CD4-positive, alpha-beta memory T cell (primary cell): ENCODE measurements at regions not wholly inside any gene's neighbourhood (a gene's known extent, or its start where the extent isn't known, plus 50 kb on each side); places are given as distances from the start of the nearest gene placed in this dataset.

Source experiments
- CTCF ChIA-PET: fragments of 350-600 bp; sonication (Branson Sonifier 250); formaldehyde crosslinking; loops from one replicate; lab custom pipeline; 2021; ENCODE audit warnings: inconsistent platforms; ENCODE audit not compliant: partially characterized antibody; lab: Charles Lee
- POLR2A ChIA-PET: fragments of 350-600 bp; sonication (Branson Sonifier 250); formaldehyde crosslinking; loops from one replicate; lab custom pipeline; 2021; ENCODE audit not compliant: partially characterized antibody; lab: Charles Lee
- DNase-seq, 5 donors: peaks; one replicate each; pipeline versions ENCODE4 v3.0.0 to v3.0.0-alpha.2; 2020 to 2022; ENCODE audit warnings: mixed read lengths in 1 of 5
- H3K27ac ChIP-seq: one replicate; pipeline ENCODE4 v1.7.0; 2013; ENCODE audit warnings: low read depth, low read length
- H3K27me3 ChIP-seq: 2 replicates; pipeline ENCODE4 v1.7.0; 2013; ENCODE audit warnings: mild to moderate bottlenecking, low read length, moderate library complexity; ENCODE audit not compliant: insufficient read depth
- H3K36me3 ChIP-seq: 2 replicates; pipeline ENCODE4 v1.7.0; 2013; ENCODE audit warnings: mild to moderate bottlenecking, low read length, moderate library complexity; ENCODE audit not compliant: insufficient read depth
- H3K4me1 ChIP-seq: 2 replicates; pipeline ENCODE4 v1.7.0; 2013; ENCODE audit warnings: mild to moderate bottlenecking, low read length, moderate library complexity; ENCODE audit not compliant: insufficient read depth
- H3K4me3 ChIP-seq, 2 donors: one replicate each; pipeline ENCODE4 v1.7.0; 2013; ENCODE audit warnings: low read length in 2 of 2, mild to moderate bottlenecking in 1 of 2
- H3K9me3 ChIP-seq, 2 donors: one replicate each; pipeline ENCODE4 v1.7.0; 2013; ENCODE audit warnings: low read length in 2 of 2, control low read depth in 1 of 2; ENCODE audit not compliant: control insufficient read depth in 1 of 2
- H3K27ac Mint-ChIP-seq, 7 donors: one replicate each; pipeline ENCODE4 v1.8.0; 2020 to 2021; ENCODE audit warnings: mixed read lengths in 7 of 7, mild to moderate bottlenecking in 6 of 7, inconsistent platforms in 3 of 7, moderate library complexity in 3 of 7
- H3K27me3 Mint-ChIP-seq, 2 donors: one replicate each; pipeline ENCODE4 v1.8.0; 2020 to 2021; ENCODE audit warnings: mixed read lengths in 2 of 2
- H3K36me3 Mint-ChIP-seq, 2 donors: one replicate each; pipeline ENCODE4 v1.8.0; 2020 to 2021; ENCODE audit warnings: mixed read lengths in 2 of 2, inconsistent platforms in 1 of 2, mild to moderate bottlenecking in 1 of 2
- H3K4me1 Mint-ChIP-seq, 4 donors: one replicate each; pipeline ENCODE4 v1.8.0; 2020 to 2021; ENCODE audit warnings: mixed read lengths in 4 of 4, mild to moderate bottlenecking in 1 of 4
- H3K4me3 Mint-ChIP-seq, 8 donors: one replicate each; pipeline ENCODE4 v1.8.0; 2020 to 2021; ENCODE audit warnings: mixed read lengths in 8 of 8, mild to moderate bottlenecking in 7 of 8, moderate library complexity in 6 of 8, inconsistent platforms in 3 of 8
- H3K9me3 Mint-ChIP-seq, 8 donors: one replicate each; pipeline ENCODE4 v1.8.0; 2020 to 2021; ENCODE audit warnings: mixed read lengths in 8 of 8, mild to moderate bottlenecking in 5 of 8, inconsistent platforms in 3 of 8, moderate library complexity in 1 of 8
- intact Hi-C: fragments of 100-400 bp; cut with micrococcal nuclease; formaldehyde crosslinking; loops from one replicate; pipeline ENCODE4 v1.15.1; 2023

GRCh38 chr18:27838225-27838624, 338.7 kb downstream of the CDH2 start:
- Histone ChIP-seq H3K27ac (no peak overlapping the region), H3K4me1 (no peaks in the 10 kb centered on the region), H3K9me3 (no peaks in the 10 kb centered on the region), H3K4me3 (no peak overlapping the region), H3K27me3 (no peaks in the 10 kb centered on the region), H3K36me3 (no peaks in the 10 kb centered on the region)
- H3K4me3 Mint-ChIP-seq, result no peak overlapping the region
- H3K9me3 Mint-ChIP-seq, result peaks cover 0 to 28% (median 18%) of the 10 kb centered on the region in 8 donors
- no peaks in the 10 kb centered on the region for H3K4me1 Mint-ChIP-seq
- H3K27me3 Mint-ChIP-seq, result no peaks in the 10 kb centered on the region
- ChIA-PET POLR2A (no interaction called here), CTCF (no interaction called here)
- intact Hi-C loops, result no loop called here
- H3K27ac Mint-ChIP-seq, result no peak overlapping the region
- no peaks in the 10 kb centered on the region for H3K36me3 Mint-ChIP-seq
- no peak for DNase-seq

- H3K4me3 Mint-ChIP-seq, result no peak overlapping the region
- Histone ChIP-seq H3K27ac (no peak overlapping the region), H3K4me3 (no peak overlapping the region), H3K36me3 (no peaks in the 10 kb centered on the region), H3K27me3 (no peaks in the 10 kb centered on the region), H3K9me3 (no peaks in the 10 kb centered on the region), H3K4me1 (no peaks in the 10 kb centered on the region)
- no peak for DNase-seq
- peaks cover 0 to 1% of the 10 kb centered on the region in 2 donors for H3K36me3 Mint-ChIP-seq
- intact Hi-C loops, result no loop called here
- CTCF ChIA-PET, result no interaction called here
- H3K27ac Mint-ChIP-seq, result no peak overlapping the region
- POLR2A ChIA-PET, result no interaction called here
- H3K27me3 Mint-ChIP-seq, result no peaks in the 10 kb centered on the region
- H3K4me1 Mint-ChIP-seq, result no peaks in the 10 kb centered on the region
- H3K9me3 Mint-ChIP-seq, result peaks cover 3 to 30% (median 24%) of the 10 kb centered on the region in 8 donors
Measured at GRCh38 chr18:27826101-27826500, 350.8 kb downstream of the CDH2 start.

- Mint-ChIP-seq H3K36me3 (peaks cover 0 to 1% of the 10 kb centered on the region in 2 donors), H3K27me3 (no peaks in the 10 kb centered on the region), H3K4me1 (no peaks in the 10 kb centered on the region), H3K9me3 (peaks cover 3 to 30% (median 23%) of the 10 kb centered on the region in 8 donors), H3K4me3 (no peak overlapping the region), H3K27ac (no peak overlapping the region)
- Histone ChIP-seq H3K9me3 (no peaks in the 10 kb centered on the region), H3K27me3 (no peaks in the 10 kb centered on the region), H3K36me3 (no peaks in the 10 kb centered on the region), H3K4me1 (no peaks in the 10 kb centered on the region), H3K4me3 (no peak overlapping the region), H3K27ac (no peak overlapping the region)
- POLR2A ChIA-PET, result no interaction called here
- no peak for DNase-seq
- intact Hi-C loops, result no loop called here
- CTCF ChIA-PET, result no interaction called here
Measured at GRCh38 chr18:27825689-27826088, 351.2 kb downstream of the CDH2 start.

- Histone ChIP-seq H3K4me3 (no peak overlapping the region), H3K27ac (no peak overlapping the region), H3K4me1 (no peaks in the 10 kb centered on the region), H3K36me3 (no peaks in the 10 kb centered on the region), H3K27me3 (no peaks in the 10 kb centered on the region), H3K9me3 (no peaks in the 10 kb centered on the region)
- H3K27ac Mint-ChIP-seq, result no peak overlapping the region
- peaks cover 3 to 31% (median 22%) of the 10 kb centered on the region in 8 donors for H3K9me3 Mint-ChIP-seq
- intact Hi-C loops, result no loop called here
- CTCF ChIA-PET, result no interaction called here
- no peak overlapping the region for H3K4me3 Mint-ChIP-seq
- H3K36me3 Mint-ChIP-seq, result peaks cover 0 to 1% of the 10 kb centered on the region in 2 donors
- H3K27me3 Mint-ChIP-seq, result no peaks in the 10 kb centered on the region
- POLR2A ChIA-PET, result no interaction called here
- DNase-seq, result no peak
- H3K4me1 Mint-ChIP-seq, result no peaks in the 10 kb centered on the region
Measured at GRCh38 chr18:27824841-27825681, 351.9 kb downstream of the CDH2 start.

GRCh38 chr18:27824275-27824674, 352.7 kb downstream of the CDH2 start:
- no peak for DNase-seq
- intact Hi-C loops, result no loop called here

GRCh38 chr18:27823053-27823452, 353.9 kb downstream of the CDH2 start:
- no peaks in the 10 kb centered on the region for H3K4me1 ChIP-seq
- no peaks in the 10 kb centered on the region for H3K9me3 ChIP-seq
- H3K36me3 ChIP-seq, result no peaks in the 10 kb centered on the region
- no peak overlapping the region for H3K4me3 ChIP-seq
- no peaks in the 10 kb centered on the region for H3K27me3 Mint-ChIP-seq
- H3K4me1 Mint-ChIP-seq, result no peaks in the 10 kb centered on the region
- H3K9me3 Mint-ChIP-seq, result peaks cover 1 to 27% (median 20%) of the 10 kb centered on the region in 8 donors
- peaks cover 0 to 1% of the 10 kb centered on the region in 2 donors for H3K36me3 Mint-ChIP-seq
- no peak overlapping the region for H3K27ac Mint-ChIP-seq
- ChIA-PET POLR2A (no interaction called here), CTCF (no interaction called here)
- H3K27me3 ChIP-seq, result no peaks in the 10 kb centered on the region
- DNase-seq, result no peak
- H3K4me3 Mint-ChIP-seq, result no peak overlapping the region
- intact Hi-C loops, result no loop called here
- no peak overlapping the region for H3K27ac ChIP-seq

More at GRCh38 chr18:27824275-27824674, 352.7 kb downstream of the CDH2 start:
- CTCF ChIA-PET, result no interaction called here
- peaks cover 0 to 1% of the 10 kb centered on the region in 2 donors for H3K36me3 Mint-ChIP-seq
- Histone ChIP-seq H3K27me3 (no peaks in the 10 kb centered on the region), H3K27ac (no peak overlapping the region), H3K36me3 (no peaks in the 10 kb centered on the region), H3K4me1 (no peaks in the 10 kb centered on the region), H3K4me3 (no peak overlapping the region), H3K9me3 (no peaks in the 10 kb centered on the region)
- POLR2A ChIA-PET, result no interaction called here
- H3K9me3 Mint-ChIP-seq, result peaks cover 3 to 31% (median 21%) of the 10 kb centered on the region in 8 donors
- H3K4me3 Mint-ChIP-seq, result no peak overlapping the region
- no peak overlapping the region for H3K27ac Mint-ChIP-seq
- no peaks in the 10 kb centered on the region for H3K4me1 Mint-ChIP-seq
- H3K27me3 Mint-ChIP-seq, result no peaks in the 10 kb centered on the region

- ChIA-PET CTCF (no interaction called here), POLR2A (no interaction called here)
- H3K4me1 Mint-ChIP-seq, result no peaks in the 10 kb centered on the region
- no peak overlapping the region for H3K27ac ChIP-seq
- peaks cover 3 to 28% (median 10%) of the 10 kb centered on the region in 8 donors for H3K9me3 Mint-ChIP-seq
- H3K36me3 Mint-ChIP-seq, result no peaks in the 10 kb centered on the region
- DNase-seq, result no peak
- H3K4me3 ChIP-seq, result no peak overlapping the region
- H3K36me3 ChIP-seq, result no peaks in the 10 kb centered on the region
- H3K9me3 ChIP-seq, result no peaks in the 10 kb centered on the region
- H3K27me3 Mint-ChIP-seq, result no peaks in the 10 kb centered on the region
- H3K27ac Mint-ChIP-seq, result no peak overlapping the region
- no peaks in the 10 kb centered on the region for H3K4me1 ChIP-seq
- intact Hi-C loops, result no loop called here
- H3K27me3 ChIP-seq, result no peaks in the 10 kb centered on the region
- H3K4me3 Mint-ChIP-seq, result no peak overlapping the region
Measured at GRCh38 chr18:27808683-27809082, 368.2 kb downstream of the CDH2 start.
